ENCODE measurements at regions not wholly inside any gene's neighbourhood (a gene's known extent, or its start where the extent isn't known, plus 50 kb on each side); places are given as distances from the start of the nearest gene placed in this dataset.

GRCh38 chr4:96092151-96092705 lies 252.3 kb downstream of the PDHA2 start:
- H3K9me3 ChIP-seq (ENCODE audit: control extremely low read depth in 1 of 3, control insufficient read depth in 2 of 3, insufficient read depth in 1 of 3, low read length in 2 of 3), result peaks cover 0 to 2% (median 0%) of the 10 kb centered on the region in 3 donors
- TF ChIP-seq EZH2 (IDR thresholded peaks at IDR 0.05; ENCODE audit: borderline replicate concordance, insufficient read depth, low read depth, low read length, poor library complexity, severe bottlenecking), result no peak
- TF ChIP-seq CTCF (IDR thresholded peaks at IDR 0.05), result no peak
- no peaks in the 10 kb centered on the region for H4K20me1 ChIP-seq (ENCODE audit: control insufficient read depth, insufficient read depth, low read length, poor library complexity, severe bottlenecking)
- H3K4me2 ChIP-seq (replicated peaks; ENCODE audit: low read depth, low read length, poor library complexity, severe bottlenecking), result no peak overlapping the region
- H3K9ac ChIP-seq (ENCODE audit: low read length), result no peak overlapping the region
- intact Hi-C loops (cut with micrococcal nuclease), result no loop called here
- H3K27ac ChIP-seq (ENCODE audit: low read length in 2 of 2), result no peak overlapping the region
- H3K4me1 Mint-ChIP-seq, result no peaks in the 10 kb centered on the region
- H3K4me3 Mint-ChIP-seq, result no peak overlapping the region
- H2AFZ ChIP-seq (ENCODE audit: insufficient read depth, low read depth, low read length, poor library complexity, severe bottlenecking), result no peak overlapping the region
- no peak overlapping the region for H3K27ac Mint-ChIP-seq
- no peaks in the 10 kb centered on the region for H3K9me3 Mint-ChIP-seq (ENCODE audit: insufficient read depth)
- no peaks in the 10 kb centered on the region for H3K27me3 Mint-ChIP-seq
- no peaks in the 10 kb centered on the region for H3K27me3 ChIP-seq (replicated peaks in 1 of 4; ENCODE audit: control extremely low read depth in 1 of 4, control insufficient read depth in 3 of 4, insufficient read depth in 4 of 4, low read length in 3 of 4)
- WGBS (ENCODE audit: insufficient coverage), result no CpG with 5 or more reads among the region's 1 CpG
- H3K4me1 ChIP-seq (ENCODE audit: control insufficient read depth in 2 of 2, insufficient read depth in 2 of 2, low read length in 2 of 2), result no peaks in the 10 kb centered on the region
- ChIA-PET POLR2A (no interaction called here), CTCF (no interaction called here)
- DNase-seq (no peak), ATAC-seq (ENCODE audit: low read depth) (no peak)
- H3K4me3 ChIP-seq (ENCODE audit: control extremely low read depth in 1 of 5, extremely low read depth in 1 of 5, insufficient read depth in 1 of 5, low read depth in 2 of 5, low read length in 4 of 5), result no peak overlapping the region
- no peaks in the 10 kb centered on the region for H3K36me3 ChIP-seq (replicated peaks in 1 of 2; ENCODE audit: control extremely low read depth in 1 of 2, control insufficient read depth in 1 of 2, extremely low read depth in 1 of 2, insufficient read depth in 2 of 2, low read length in 1 of 2)
- no peaks in the 10 kb centered on the region for H3K79me2 ChIP-seq (ENCODE audit: control insufficient read depth, insufficient read depth, low read length)

GRCh38 chr4:96093057-96093456 lies 253.2 kb downstream of the PDHA2 start:
- no peak overlapping the region for H3K4me2 ChIP-seq (replicated peaks; ENCODE audit: low read depth, low read length, poor library complexity, severe bottlenecking)
- H4K20me1 ChIP-seq (ENCODE audit: control insufficient read depth, insufficient read depth, low read length, poor library complexity, severe bottlenecking), result no peaks in the 10 kb centered on the region
- DNase-seq (no peak), ATAC-seq (ENCODE audit: low read depth) (no peak)
- Mint-ChIP-seq H3K9me3 (ENCODE audit: insufficient read depth) (no peaks in the 10 kb centered on the region), H3K27me3 (no peaks in the 10 kb centered on the region), H3K4me1 (no peaks in the 10 kb centered on the region), H3K27ac (no peak overlapping the region), H3K4me3 (no peak overlapping the region)
- no peaks in the 10 kb centered on the region for H3K4me1 ChIP-seq (ENCODE audit: control insufficient read depth in 2 of 2, insufficient read depth in 2 of 2, low read length in 2 of 2)
- H3K9ac ChIP-seq (ENCODE audit: low read length), result no peak overlapping the region
- H2AFZ ChIP-seq (ENCODE audit: insufficient read depth, low read depth, low read length, poor library complexity, severe bottlenecking), result no peak overlapping the region
- H3K36me3 ChIP-seq (replicated peaks in 1 of 2; ENCODE audit: control extremely low read depth in 1 of 2, control insufficient read depth in 1 of 2, extremely low read depth in 1 of 2, insufficient read depth in 2 of 2, low read length in 1 of 2), result no peaks in the 10 kb centered on the region
- H3K27me3 ChIP-seq (replicated peaks in 1 of 4; ENCODE audit: control extremely low read depth in 1 of 4, control insufficient read depth in 3 of 4, insufficient read depth in 4 of 4, low read length in 3 of 4), result no peaks in the 10 kb centered on the region
- no peaks in the 10 kb centered on the region for H3K79me2 ChIP-seq (ENCODE audit: control insufficient read depth, insufficient read depth, low read length)
- intact Hi-C loops (cut with micrococcal nuclease), result no loop called here
- TF ChIP-seq CTCF (IDR thresholded peaks at IDR 0.05) (no peak), EZH2 (IDR thresholded peaks at IDR 0.05; ENCODE audit: borderline replicate concordance, insufficient read depth, low read depth, low read length, poor library complexity, severe bottlenecking) (no peak)
- no peak overlapping the region for H3K4me3 ChIP-seq (ENCODE audit: control extremely low read depth in 1 of 5, extremely low read depth in 1 of 5, insufficient read depth in 1 of 5, low read depth in 2 of 5, low read length in 4 of 5)
- WGBS (ENCODE audit: insufficient coverage), result 80% methylated on average over 3 of the region's 3 CpGs
- H3K9me3 ChIP-seq (ENCODE audit: control extremely low read depth in 1 of 3, control insufficient read depth in 2 of 3, insufficient read depth in 1 of 3, low read length in 2 of 3), result no peaks in the 10 kb centered on the region
- H3K27ac ChIP-seq (ENCODE audit: low read length in 2 of 2), result no peak overlapping the region
- CTCF ChIA-PET, result no interaction called here
- POLR2A ChIA-PET, result no interaction called here
